HT-29 (cell line): ENCODE measurements at regions not wholly inside any gene's neighbourhood (a gene's known extent, or its start where the extent isn't known, plus 50 kb on each side); places are given as distances from the start of the nearest gene placed in this dataset.

Experiments
- DNase-seq: peaks from one replicate; pipeline ENCODE4 v3.0.0-alpha.2; 2015; ENCODE audit warnings: low spot score

GRCh38 chrX:39542316-39542715 is 555.4 kb downstream of the BCOR start:
- DNase-seq = no peak

DNA sequence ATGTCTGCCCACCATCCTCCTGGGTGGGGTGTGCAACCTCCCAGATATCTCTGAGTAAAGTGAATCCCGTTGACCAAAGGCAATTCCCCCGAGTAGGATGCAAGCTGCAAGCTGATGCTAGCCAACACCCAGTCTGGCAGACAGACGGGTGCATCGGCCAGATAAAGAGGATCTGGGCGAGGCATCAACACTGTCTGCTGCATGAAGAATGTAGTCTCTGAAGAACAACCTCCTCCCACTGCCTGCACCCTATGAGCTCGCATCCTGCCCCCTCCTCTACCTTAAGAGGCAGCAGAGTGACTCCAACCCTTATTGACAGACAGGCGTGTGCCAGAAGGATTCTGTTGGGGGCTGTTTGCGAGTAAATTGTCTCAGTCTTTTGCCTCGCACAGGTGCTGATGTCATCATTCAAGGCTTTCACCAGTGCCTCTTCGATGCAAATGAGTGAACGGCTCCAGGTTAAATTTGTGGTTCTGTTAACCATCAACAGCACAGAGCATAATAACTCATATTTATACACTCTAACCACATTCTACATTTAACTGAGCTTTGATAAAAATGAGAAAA is 546.9 kb downstream of the BCOR start:
- no peak for DNase-seq

GRCh38 chrX:39551762-39552161 is 546.0 kb downstream of the BCOR start:
- no peak for DNase-seq

GRCh38 chrX:39555431-39555830 is 542.3 kb downstream of the BCOR start:
- no peak for DNase-seq

- no peak for DNase-seq
These were observed 541.7 kb downstream of the BCOR start for GRCh38 chrX:39556056-39556455.

- DNase-seq = no peak
These were observed 538.5 kb downstream of the BCOR start for GRCh38 chrX:39559229-39559628.

DNA sequence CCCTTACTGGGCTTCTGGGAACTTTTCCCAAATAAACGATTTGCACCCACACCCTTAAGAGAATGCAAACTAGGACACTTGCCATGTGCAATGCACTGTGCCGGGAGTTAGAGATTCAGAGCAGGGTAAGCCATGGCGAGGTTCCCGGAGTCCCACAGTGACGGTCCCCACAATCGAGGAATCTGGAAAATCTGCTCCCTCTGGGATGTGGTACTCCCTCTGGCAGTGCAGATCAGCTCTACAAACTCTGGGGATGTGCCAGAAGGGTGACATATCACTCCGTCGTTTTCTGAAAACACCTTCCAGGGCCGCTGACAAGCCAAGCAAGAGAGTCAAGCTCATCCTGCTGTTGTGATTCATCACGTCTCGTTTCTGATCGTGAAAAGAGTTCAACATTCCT is 537.5 kb downstream of the BCOR start:
- no peak for DNase-seq

DNA sequence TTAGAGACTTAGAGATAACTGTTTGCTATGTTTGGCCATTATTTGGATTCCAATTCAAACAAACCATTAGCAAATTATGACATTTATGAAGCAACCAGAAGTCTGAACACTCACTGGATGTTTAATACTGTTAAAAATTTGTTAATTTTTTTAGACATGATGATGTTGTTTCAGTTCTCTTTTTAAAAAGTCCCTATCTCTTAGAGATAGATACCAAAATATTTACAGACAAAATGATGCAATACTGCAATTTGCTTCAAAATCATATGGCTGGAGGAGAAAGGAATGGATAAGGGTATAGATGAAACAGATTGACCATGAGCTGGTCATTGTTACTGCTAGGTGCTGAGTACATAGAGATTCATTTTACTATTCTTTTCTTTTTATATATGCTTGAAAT is 534.6 kb downstream of the BCOR start:
- DNase-seq = no peak

DNA sequence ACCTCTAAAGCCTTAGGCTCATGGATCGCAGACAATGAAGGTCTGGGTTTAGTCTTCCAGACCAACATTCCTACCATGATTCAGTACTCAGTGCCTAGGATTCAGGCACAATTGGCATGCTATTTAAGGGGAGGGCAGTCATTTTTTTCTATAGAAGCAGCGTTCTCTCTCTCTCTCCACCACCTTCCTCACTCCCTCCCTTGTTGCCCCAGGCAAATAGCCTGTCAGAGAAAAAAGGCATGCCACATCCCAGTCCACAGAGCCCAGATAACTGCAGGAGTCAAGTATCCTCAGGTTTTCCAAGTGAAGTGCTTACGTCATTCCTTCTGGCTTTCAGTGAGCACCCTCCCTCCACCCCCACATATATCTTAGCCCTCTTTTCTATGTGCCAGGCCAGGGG is 533.0 kb downstream of the BCOR start:
- no peak for DNase-seq

DNA sequence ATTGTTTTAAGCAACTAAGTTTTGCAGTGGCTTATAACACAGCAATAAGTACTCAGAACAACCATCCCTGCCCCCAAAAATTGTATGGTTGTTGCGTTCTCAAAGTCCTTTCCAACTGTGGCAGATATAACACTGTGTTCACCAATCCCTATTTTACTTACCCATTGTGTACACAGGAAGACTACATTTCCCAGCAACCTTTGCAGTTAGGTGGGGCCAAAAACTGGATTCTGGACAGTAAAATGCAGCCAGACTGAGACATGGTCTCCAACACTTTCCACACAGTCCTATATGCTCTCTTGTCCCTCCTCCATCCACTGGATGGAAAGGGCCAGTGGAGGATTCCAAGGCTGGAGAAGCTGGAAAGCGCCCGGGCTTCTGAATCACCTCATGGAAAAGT is 523.6 kb downstream of the BCOR start:
- DNase-seq = no peak

DNA sequence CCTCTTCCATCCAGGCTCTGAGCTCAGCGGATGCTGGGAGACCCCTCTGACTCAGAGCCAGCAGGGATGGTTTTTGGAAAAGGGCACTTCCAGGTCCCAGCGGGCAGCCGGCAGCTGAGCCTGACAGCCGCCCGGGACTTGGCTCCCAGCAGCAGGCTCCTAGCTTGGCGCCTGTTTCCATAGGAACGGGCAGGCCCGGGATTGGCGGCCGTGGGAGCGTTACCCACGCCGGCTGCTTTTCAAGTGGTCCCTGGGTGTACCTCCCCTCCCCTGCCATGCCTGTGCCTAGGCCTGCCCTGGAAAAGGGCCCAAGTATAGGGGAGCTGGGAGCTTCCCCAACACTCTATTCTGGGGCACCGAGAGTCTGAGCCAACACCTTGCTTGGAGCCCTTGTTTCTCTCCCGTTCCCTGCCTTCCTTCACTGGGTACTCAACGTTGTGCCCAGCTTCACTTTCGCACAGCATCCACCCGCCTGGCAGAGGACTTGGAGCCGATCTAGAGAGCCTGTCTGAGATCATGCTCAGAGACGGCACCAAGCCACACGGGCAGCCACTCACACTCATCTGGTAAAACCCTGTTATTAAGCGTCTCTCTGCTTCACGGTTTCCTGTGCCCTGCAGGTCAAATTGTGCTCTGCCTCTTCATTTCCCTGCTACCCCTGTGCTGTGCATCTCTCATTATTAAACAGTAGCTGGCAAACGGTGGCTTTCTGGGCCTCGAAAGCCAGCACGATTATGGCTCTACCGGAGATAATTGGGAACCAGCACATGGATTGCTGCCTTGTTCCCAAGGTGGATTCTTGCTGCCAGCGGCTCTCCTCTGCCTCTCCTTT is 521.5 kb downstream of the BCOR start:
- no peak for DNase-seq

DNA sequence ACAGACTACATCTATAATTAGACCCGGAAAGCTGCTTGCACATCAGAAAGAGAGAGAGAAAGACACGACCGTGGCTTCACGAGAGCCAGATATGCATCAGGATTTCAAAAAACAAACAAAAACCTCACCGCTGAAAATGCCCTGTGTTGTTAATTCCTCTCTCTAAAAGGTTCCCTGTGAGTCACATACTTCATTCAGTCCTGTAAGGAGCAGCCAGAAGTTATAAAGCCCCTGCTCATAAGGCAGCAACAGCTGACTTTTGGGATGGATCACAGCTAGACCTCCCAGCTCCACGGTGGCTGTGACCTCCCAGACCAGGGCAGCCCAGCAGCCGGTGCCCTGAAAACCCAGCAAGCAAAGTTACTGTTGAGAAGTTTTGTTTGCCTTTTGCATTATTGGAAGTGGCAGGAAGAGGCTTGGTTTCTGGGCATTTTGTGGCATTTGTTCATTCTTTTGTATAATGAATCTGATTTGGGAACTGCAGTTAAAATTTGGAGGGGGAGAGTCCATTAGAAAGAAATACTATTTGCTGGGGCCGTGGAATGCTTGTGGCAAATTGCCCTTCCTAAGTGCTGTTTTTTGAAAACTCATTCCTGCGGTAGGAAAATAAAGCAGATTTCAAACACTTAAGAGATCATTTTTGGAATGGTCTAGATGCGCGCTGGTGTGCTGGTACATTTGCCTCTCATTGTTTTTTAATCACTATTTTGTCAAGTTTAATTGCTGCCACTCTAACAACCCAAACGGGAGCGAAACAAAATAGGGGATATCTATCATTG is 520.4 kb downstream of the BCOR start:
- no peak for DNase-seq

- DNase-seq = no peak
These were observed 519.5 kb downstream of the BCOR start for GRCh38 chrX:39577985-39578869.

DNA sequence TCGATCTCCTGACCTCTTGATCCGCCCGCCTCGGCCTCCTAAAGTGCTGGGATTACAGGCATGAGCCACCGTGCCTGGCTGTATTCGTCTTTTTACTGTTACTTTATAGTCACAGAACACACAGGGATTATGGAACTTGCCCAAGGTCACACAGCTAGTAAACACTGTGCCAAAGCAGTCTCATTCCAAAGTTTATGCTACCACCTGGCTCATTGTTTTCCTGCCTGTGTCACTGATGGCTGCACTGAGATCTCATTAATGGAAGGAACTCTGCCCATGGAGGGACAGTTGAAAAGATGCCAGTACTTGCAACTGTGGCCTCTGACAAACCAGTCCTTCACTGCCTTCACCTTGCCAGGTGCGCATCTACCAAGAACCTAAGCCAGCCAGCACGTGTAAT is 517.7 kb downstream of the BCOR start:
- no peak for DNase-seq

GRCh38 chrX:39581411-39581810 is 516.3 kb downstream of the BCOR start:
- DNase-seq = no peak

GRCh38 chrX:39582091-39582490 is 515.7 kb downstream of the BCOR start:
- DNase-seq = peak; percentile 35

- no peak for DNase-seq
These were observed 514.8 kb downstream of the BCOR start for GRCh38 chrX:39582976-39583375.

- no peak for DNase-seq
These were observed 511.9 kb downstream of the BCOR start for GRCh38 chrX:39585808-39586207.

- DNase-seq = no peak
These were observed 511.4 kb downstream of the BCOR start for GRCh38 chrX:39586359-39586758.

DNA sequence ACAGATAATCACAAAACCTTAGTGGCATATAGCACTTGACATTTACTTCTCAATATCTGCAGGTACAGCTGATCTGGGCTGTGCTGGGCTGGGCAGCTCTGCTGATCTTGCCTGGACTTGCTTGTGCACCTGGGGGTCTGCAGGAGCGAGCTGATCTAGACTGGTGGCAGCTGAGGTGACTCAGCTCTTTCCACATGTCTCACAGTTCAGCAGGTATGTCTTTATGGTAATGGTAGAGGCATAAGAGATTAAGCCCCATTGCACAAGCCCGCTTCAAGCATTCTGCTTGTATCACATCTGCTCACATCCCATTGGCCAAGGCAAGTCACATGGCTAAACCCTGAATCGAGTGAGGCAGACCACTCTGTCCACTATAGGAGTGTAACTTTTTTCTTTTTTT is 506.7 kb downstream of the BCOR start:
- no peak for DNase-seq

- no peak for DNase-seq
These were observed 505.0 kb downstream of the BCOR start for GRCh38 chrX:39592776-39593175.

DNA sequence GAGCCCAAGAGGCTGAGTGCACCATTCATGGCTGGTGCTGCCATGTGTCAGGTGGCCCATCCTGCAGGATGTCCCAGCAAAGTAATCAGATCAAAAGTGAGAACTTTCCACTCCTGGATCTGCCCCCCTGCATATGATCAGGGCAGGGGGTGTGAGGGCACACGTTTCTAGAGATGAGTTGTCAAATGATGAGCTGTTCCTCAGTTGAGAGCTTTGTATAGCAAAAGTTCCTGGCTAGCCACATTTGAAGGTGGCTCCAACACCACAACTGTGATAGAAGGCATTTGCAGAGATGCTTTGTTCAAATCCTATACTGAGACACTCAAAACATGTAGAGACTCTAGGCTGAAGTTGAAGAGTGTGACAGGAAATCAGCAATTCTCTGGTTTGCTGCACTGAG is 501.8 kb downstream of the BCOR start:
- no peak for DNase-seq
